Astrocyte (in vitro differentiated cells and primary cell): ENCODE measurements at regions not wholly inside any gene's neighbourhood (a gene's known extent, or its start where the extent isn't known, plus 50 kb on each side); places are given as distances from the start of the nearest gene placed in this dataset.

Experiments used
- DNase-seq: peaks from one replicate; pipeline ENCODE4 v3.0.0-alpha.2; 2010; ENCODE audit warnings: low read depth
- FAIRE-seq: peaks from 2 replicates; lab custom pipeline; 2011; peaks lifted over from hg19 to GRCh38; lab: Jason Lieb, UNC
- H2AFZ ChIP-seq: 2 replicates; pipeline ENCODE4 v1.6.0; 2012; ENCODE audit warnings: low read depth, low read length, inconsistent platforms
- H3K27ac ChIP-seq: 2 replicates; pipeline ENCODE4 v1.5.1; 2011; ENCODE audit warnings: low read depth, low read length, inconsistent platforms
- H3K27me3 ChIP-seq: 2 replicates; pipeline ENCODE4 v1.6.0; 2011; ENCODE audit warnings: low read length, inconsistent platforms; ENCODE audit not compliant: insufficient read depth
- H3K36me3 ChIP-seq: 2 replicates; pipeline ENCODE4 v1.5.1; 2011; ENCODE audit warnings: low read length, inconsistent platforms; ENCODE audit not compliant: insufficient read depth
- H3K4me1 ChIP-seq: 2 replicates; pipeline ENCODE4 v1.5.1; 2011; ENCODE audit warnings: low read length, inconsistent platforms; ENCODE audit not compliant: insufficient read depth
- H3K4me2 ChIP-seq: 2 replicates; pipeline ENCODE4 v1.6.0; 2012; ENCODE audit warnings: low read length, inconsistent platforms
- H3K4me3 ChIP-seq: 2 replicates; pipeline ENCODE4 v1.5.1; 2011; ENCODE audit warnings: low read depth, mild to moderate bottlenecking, low read length, inconsistent platforms; ENCODE audit not compliant: insufficient read depth
- H3K79me2 ChIP-seq: 2 replicates; pipeline ENCODE4 v1.6.0; 2012; ENCODE audit warnings: mild to moderate bottlenecking, low read length, inconsistent platforms; ENCODE audit not compliant: insufficient read depth
- H3K9ac ChIP-seq: 2 replicates; pipeline ENCODE4 v1.6.0; 2012; ENCODE audit warnings: mild to moderate bottlenecking, low read length, inconsistent platforms
- H3K9me3 ChIP-seq: 2 replicates; pipeline ENCODE4 v1.5.1; 2012; ENCODE audit warnings: low read depth, mild to moderate bottlenecking, low read length, inconsistent platforms; ENCODE audit not compliant: insufficient read depth
- H4K20me1 ChIP-seq: 2 replicates; pipeline ENCODE4 v1.6.0; 2012; ENCODE audit warnings: low read length, inconsistent platforms; ENCODE audit not compliant: insufficient read depth
- H3K27ac Mint-ChIP-seq: one replicate; pipeline ENCODE4 v1.8.0; 2021; ENCODE audit warnings: mild to moderate bottlenecking, mixed read lengths; ENCODE audit not compliant: unreplicated experiment
- H3K27me3 Mint-ChIP-seq: one replicate; pipeline ENCODE4 v1.8.0; 2021; ENCODE audit warnings: low read depth, mixed read lengths; ENCODE audit not compliant: unreplicated experiment
- H3K36me3 Mint-ChIP-seq: one replicate; pipeline ENCODE4 v1.8.0; 2021; ENCODE audit warnings: low read depth, mixed read lengths; ENCODE audit not compliant: unreplicated experiment
- H3K4me1 Mint-ChIP-seq: one replicate; pipeline ENCODE4 v1.8.0; 2021; ENCODE audit warnings: low read depth, mixed read lengths; ENCODE audit not compliant: unreplicated experiment
- H3K4me3 Mint-ChIP-seq: one replicate; pipeline ENCODE4 v1.8.0; 2021; ENCODE audit warnings: mild to moderate bottlenecking, moderate library complexity, mixed read lengths; ENCODE audit not compliant: unreplicated experiment
- H3K9me3 Mint-ChIP-seq: one replicate; pipeline ENCODE4 v1.8.0; 2021; ENCODE audit warnings: mild to moderate bottlenecking, mixed read lengths; ENCODE audit not compliant: unreplicated experiment
- CTCF ChIP-seq: IDR thresholded peaks from 2 replicates; pipeline ENCODE4 v1.5.1; 2011; ENCODE audit warnings: low read depth, mild to moderate bottlenecking, inconsistent platforms, low read length, moderate library complexity; ENCODE audit not compliant: insufficient read depth
- EZH2 ChIP-seq: IDR thresholded peaks from 2 replicates; pipeline ENCODE4 v1.6.1; 2012; ENCODE audit warnings: mild to moderate bottlenecking, low read length, inconsistent platforms; ENCODE audit not compliant: insufficient read depth

GRCh38 chr2:153408710-153409385 is 69.7 kb downstream of the RPRM start:
- Mint-ChIP-seq H3K36me3 (no peaks in the 10 kb centered on the region), H3K9me3 (no peaks in the 10 kb centered on the region), H3K4me3 (no peak overlapping the region), H3K27me3 (peaks cover 4% of the 10 kb centered on the region), H3K27ac (no peak overlapping the region), H3K4me1 (no peaks in the 10 kb centered on the region)
- Histone ChIP-seq H3K4me3 (no peak overlapping the region), H3K79me2 (no peaks in the 10 kb centered on the region), H3K27ac (no peak overlapping the region), H3K4me2 (no peak overlapping the region), H3K27me3 (no peaks in the 10 kb centered on the region), H3K4me1 (no peaks in the 10 kb centered on the region), H3K36me3 (no peaks in the 10 kb centered on the region), H3K9ac (no peak overlapping the region), H4K20me1 (no peaks in the 10 kb centered on the region), H2AFZ (no peak overlapping the region), H3K9me3 (no peaks in the 10 kb centered on the region)
- FAIRE-seq (no peak), DNase-seq (no peak)
- no peak for TF ChIP-seq EZH2
- no peak for TF ChIP-seq CTCF

GRCh38 chr2:153405196-153405595 is 73.4 kb downstream of the RPRM start:
- FAIRE-seq (no peak), DNase-seq (no peak)
- no peak overlapping the region for H3K4me3 Mint-ChIP-seq
- no peak overlapping the region for H3K27ac Mint-ChIP-seq
- H3K36me3 Mint-ChIP-seq, result no peaks in the 10 kb centered on the region
- H3K9ac ChIP-seq, result no peak overlapping the region
- H3K9me3 ChIP-seq, result no peaks in the 10 kb centered on the region
- H3K4me1 ChIP-seq, result no peaks in the 10 kb centered on the region
- no peak overlapping the region for H3K4me3 ChIP-seq
- no peaks in the 10 kb centered on the region for H3K27me3 Mint-ChIP-seq
- H4K20me1 ChIP-seq, result no peaks in the 10 kb centered on the region
- H3K4me2 ChIP-seq, result no peak overlapping the region
- no peak overlapping the region for H2AFZ ChIP-seq
- H3K36me3 ChIP-seq, result no peaks in the 10 kb centered on the region
- H3K27me3 ChIP-seq, result no peaks in the 10 kb centered on the region
- no peaks in the 10 kb centered on the region for H3K9me3 Mint-ChIP-seq
- no peak overlapping the region for H3K27ac ChIP-seq
- H3K79me2 ChIP-seq, result no peaks in the 10 kb centered on the region
- H3K4me1 Mint-ChIP-seq, result no peaks in the 10 kb centered on the region
- no peak for TF ChIP-seq CTCF

- TF ChIP-seq CTCF (no peak), EZH2 (no peak)
- H3K36me3 ChIP-seq, result no peaks in the 10 kb centered on the region
- no peaks in the 10 kb centered on the region for H3K9me3 Mint-ChIP-seq
- H3K4me1 Mint-ChIP-seq, result no peaks in the 10 kb centered on the region
- H4K20me1 ChIP-seq, result no peaks in the 10 kb centered on the region
- H3K4me3 ChIP-seq, result no peak overlapping the region
- no peaks in the 10 kb centered on the region for H3K9me3 ChIP-seq
- no peaks in the 10 kb centered on the region for H3K4me1 ChIP-seq
- no peak overlapping the region for H2AFZ ChIP-seq
- no peak overlapping the region for H3K9ac ChIP-seq
- no peak overlapping the region for H3K4me2 ChIP-seq
- no peaks in the 10 kb centered on the region for H3K36me3 Mint-ChIP-seq
- no peaks in the 10 kb centered on the region for H3K27me3 ChIP-seq
- H3K4me3 Mint-ChIP-seq, result no peak overlapping the region
- no peaks in the 10 kb centered on the region for H3K79me2 ChIP-seq
- H3K27me3 Mint-ChIP-seq, result no peaks in the 10 kb centered on the region
- FAIRE-seq, result no peak
- no peak overlapping the region for H3K27ac ChIP-seq
- DNase-seq, result no peak
- H3K27ac Mint-ChIP-seq, result no peak overlapping the region
Measured at GRCh38 chr2:153404792-153405191, 73.8 kb downstream of the RPRM start.
